ENCODE measurements at regions not wholly inside any gene's neighbourhood (a gene's known extent, or its start where the extent isn't known, plus 50 kb on each side); places are given as distances from the start of the nearest gene placed in this dataset.

DNA sequence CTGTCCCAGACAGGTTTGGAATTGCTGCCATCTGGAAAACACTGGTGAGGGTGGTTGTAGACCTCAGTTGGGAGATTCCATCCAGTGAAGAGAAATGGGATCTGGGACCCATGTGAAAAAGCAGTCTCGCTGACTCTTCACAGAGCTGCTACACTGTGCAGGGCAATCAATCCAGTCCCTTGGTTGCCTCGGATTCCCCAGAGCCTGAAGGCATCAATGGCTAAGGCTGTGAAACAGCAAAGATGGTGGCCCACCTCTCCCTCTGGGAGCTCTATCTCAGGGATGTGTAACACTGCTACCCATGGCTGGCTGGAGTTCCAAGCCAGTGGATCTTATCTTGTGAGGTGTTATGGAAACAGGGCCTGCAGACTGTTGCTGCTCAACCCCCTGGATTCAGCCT lies 256.1 kb downstream of the TMEM38B start:
- no peak for DNase-seq
- Histone ChIP-seq H3K27me3 (no peaks in the 10 kb centered on the region), H3K4me3 (no peak overlapping the region), H3K9me3 (no peaks in the 10 kb centered on the region), H3K27ac (no peak overlapping the region), H3K4me1 (no peaks in the 10 kb centered on the region), H3K36me3 (no peaks in the 10 kb centered on the region)
- intact Hi-C loops (cut with DNase I; ENCODE audit: low total_unique reads) = no loop called here
- no peak for TF ChIP-seq POLR2A (IDR thresholded peaks at IDR 0.05)
- TF ChIP-seq, protein P1, sequence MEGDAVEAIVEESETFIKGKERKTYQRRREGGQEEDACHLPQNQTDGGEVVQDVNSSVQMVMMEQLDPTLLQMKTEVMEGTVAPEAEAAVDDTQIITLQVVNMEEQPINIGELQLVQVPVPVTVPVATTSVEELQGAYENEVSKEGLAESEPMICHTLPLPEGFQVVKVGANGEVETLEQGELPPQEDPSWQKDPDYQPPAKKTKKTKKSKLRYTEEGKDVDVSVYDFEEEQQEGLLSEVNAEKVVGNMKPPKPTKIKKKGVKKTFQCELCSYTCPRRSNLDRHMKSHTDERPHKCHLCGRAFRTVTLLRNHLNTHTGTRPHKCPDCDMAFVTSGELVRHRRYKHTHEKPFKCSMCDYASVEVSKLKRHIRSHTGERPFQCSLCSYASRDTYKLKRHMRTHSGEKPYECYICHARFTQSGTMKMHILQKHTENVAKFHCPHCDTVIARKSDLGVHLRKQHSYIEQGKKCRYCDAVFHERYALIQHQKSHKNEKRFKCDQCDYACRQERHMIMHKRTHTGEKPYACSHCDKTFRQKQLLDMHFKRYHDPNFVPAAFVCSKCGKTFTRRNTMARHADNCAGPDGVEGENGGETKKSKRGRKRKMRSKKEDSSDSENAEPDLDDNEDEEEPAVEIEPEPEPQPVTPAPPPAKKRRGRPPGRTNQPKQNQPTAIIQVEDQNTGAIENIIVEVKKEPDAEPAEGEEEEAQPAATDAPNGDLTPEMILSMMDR (IDR thresholded peaks at IDR 0.05) = no peak

GRCh38 chr9:105950894-105951293 lies 256.6 kb downstream of the TMEM38B start:
- Histone ChIP-seq H3K36me3 (no peaks in the 10 kb centered on the region), H3K9me3 (no peaks in the 10 kb centered on the region), H3K27ac (no peak overlapping the region), H3K27me3 (no peaks in the 10 kb centered on the region), H3K4me3 (no peak overlapping the region), H3K4me1 (no peaks in the 10 kb centered on the region)
- TF ChIP-seq POLR2A (IDR thresholded peaks at IDR 0.05) = no peak
- TF ChIP-seq, protein P1 (IDR thresholded peaks at IDR 0.05) = no peak
- no peak for DNase-seq
- intact Hi-C loops (cut with DNase I; ENCODE audit: low total_unique reads) = no loop called here

GRCh38 chr9:105954517-105954916 lies 260.2 kb downstream of the TMEM38B start:
- intact Hi-C loops (cut with DNase I; ENCODE audit: low total_unique reads) = no loop called here
- no peaks in the 10 kb centered on the region for H3K36me3 ChIP-seq
- DNase-seq = no peak
- no peak overlapping the region for H3K4me3 ChIP-seq
- no peaks in the 10 kb centered on the region for H3K4me1 ChIP-seq
- H3K27ac ChIP-seq = no peak overlapping the region
- TF ChIP-seq, protein P1 (IDR thresholded peaks at IDR 0.05) = no peak
- no peak for TF ChIP-seq POLR2A (IDR thresholded peaks at IDR 0.05)
- no peaks in the 10 kb centered on the region for H3K27me3 ChIP-seq
- H3K9me3 ChIP-seq = no peaks in the 10 kb centered on the region

DNA sequence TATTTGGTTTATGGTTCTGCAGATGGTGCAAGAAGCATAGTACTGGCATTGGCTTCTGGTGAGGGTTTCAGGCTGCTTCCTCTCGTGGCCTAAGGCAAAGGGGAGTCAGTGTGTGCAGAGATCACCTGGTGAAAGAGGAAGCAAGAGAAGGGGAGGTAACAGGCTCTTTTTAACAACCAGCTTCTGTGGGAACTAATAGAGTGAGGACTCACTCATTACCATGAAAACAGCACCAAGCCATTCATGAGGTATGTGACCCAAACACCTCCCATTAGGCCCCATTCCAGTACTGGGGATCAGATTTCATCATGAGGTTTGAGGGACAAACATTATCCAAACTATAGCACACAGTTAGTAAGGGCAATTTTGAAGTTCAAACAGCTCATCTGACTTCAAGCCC lies 263.5 kb downstream of the TMEM38B start:
- Histone ChIP-seq H3K4me3 (no peak overlapping the region), H3K27ac (no peak overlapping the region), H3K4me1 (no peaks in the 10 kb centered on the region), H3K36me3 (no peaks in the 10 kb centered on the region), H3K9me3 (no peaks in the 10 kb centered on the region), H3K27me3 (no peaks in the 10 kb centered on the region)
- intact Hi-C loops (cut with DNase I; ENCODE audit: low total_unique reads) = no loop called here
- no peak for TF ChIP-seq POLR2A (IDR thresholded peaks at IDR 0.05)
- TF ChIP-seq, protein P1 (IDR thresholded peaks at IDR 0.05) = no peak
- no peak for DNase-seq

DNA sequence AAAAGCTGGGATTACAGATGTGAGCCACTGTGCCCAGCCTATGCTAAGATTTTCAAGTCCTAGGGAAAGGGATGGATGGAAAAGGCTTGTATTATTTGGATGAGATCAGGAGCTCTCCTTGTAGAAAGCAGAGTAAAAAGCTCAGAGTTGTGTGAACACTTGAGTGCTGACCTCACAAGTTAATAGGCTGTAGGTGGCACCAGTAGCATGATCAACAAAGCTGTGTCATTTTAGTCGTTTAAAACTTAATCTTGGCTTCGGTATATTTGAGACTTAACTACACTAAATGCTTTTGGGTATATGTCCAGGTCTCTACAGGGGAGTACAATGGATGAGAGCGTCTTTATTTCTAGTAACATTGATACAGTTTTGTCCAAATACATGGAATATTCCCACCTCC lies 264.2 kb downstream of the TMEM38B start:
- H3K4me3 ChIP-seq = no peak overlapping the region
- no peaks in the 10 kb centered on the region for H3K36me3 ChIP-seq
- DNase-seq = no peak
- TF ChIP-seq, protein P1 (IDR thresholded peaks at IDR 0.05) = no peak
- TF ChIP-seq POLR2A (IDR thresholded peaks at IDR 0.05) = no peak
- H3K27me3 ChIP-seq = no peaks in the 10 kb centered on the region
- H3K4me1 ChIP-seq = no peaks in the 10 kb centered on the region
- intact Hi-C loops (cut with DNase I; ENCODE audit: low total_unique reads) = no loop called here
- H3K9me3 ChIP-seq = no peaks in the 10 kb centered on the region
- H3K27ac ChIP-seq = no peak overlapping the region

All from uterus (tissue), 3 donors.